Anterior cingulate cortex (tissue), 58 donors: ENCODE measurements at regions not wholly inside any gene's neighbourhood (a gene's known extent, or its start where the extent isn't known, plus 50 kb on each side); places are given as distances from the start of the nearest gene placed in this dataset.
A peak's percentile ranks its signal among the peaks of the same experiment; 100 is the strongest.

Experiments used
- DNase-seq, 58 donors: peaks; one replicate each; lab custom pipeline; 2025; lab: John Stamatoyannopoulos, UW

DNA sequence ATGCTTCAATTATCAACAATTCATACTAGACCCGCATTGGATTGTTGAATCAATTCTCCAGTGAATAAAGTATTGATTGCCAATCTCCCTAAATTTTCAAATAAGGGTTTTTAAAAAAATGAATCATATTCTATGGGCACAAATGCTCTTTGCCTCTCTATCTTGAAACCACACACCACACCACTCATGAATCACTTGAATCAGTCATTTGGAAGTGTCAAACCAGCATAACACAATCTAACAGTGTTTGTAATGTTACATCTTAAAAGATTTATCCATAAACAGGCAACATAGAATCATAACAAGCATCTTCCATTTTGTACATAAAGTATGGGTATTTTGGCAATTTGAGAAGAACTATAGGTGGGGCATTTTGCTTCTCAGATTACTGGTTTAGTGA lies 219.5 kb upstream of the MIR17HG start:
- DNase-seq: no peak

DNA sequence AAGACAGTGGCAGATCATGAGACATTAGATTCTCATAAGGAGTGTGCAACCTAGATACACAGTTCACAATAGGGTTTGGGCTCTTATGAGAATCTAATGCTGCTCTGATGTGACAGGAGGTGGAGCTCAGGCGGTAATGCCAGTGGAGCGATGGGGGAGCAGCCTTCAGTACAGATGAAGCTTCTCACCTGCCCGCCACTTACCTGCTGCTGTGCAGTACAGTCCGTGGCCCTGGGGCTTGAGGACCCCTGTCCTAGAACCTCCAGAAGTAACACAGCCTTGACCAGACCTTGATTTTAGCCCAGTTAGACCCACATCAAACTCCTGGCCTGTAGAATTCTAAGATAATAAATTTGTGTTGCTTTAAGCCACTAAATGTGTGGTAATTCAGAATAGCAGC lies 215.1 kb upstream of the MIR17HG start:
- DNase-seq: no peak

GRCh38 chr13:91132786-91133185 lies 214.7 kb upstream of the MIR17HG start:
- DNase-seq: no peak

GRCh38 chr13:91133941-91134802 lies 213.3 kb upstream of the MIR17HG start:
- peak in 31 of 58 donors; percentile 1 to 46 (median 15) for DNase-seq

- DNase-seq: no peak
Observed at GRCh38 chr13:91134803-91135184, 212.7 kb upstream of the MIR17HG start.

DNA sequence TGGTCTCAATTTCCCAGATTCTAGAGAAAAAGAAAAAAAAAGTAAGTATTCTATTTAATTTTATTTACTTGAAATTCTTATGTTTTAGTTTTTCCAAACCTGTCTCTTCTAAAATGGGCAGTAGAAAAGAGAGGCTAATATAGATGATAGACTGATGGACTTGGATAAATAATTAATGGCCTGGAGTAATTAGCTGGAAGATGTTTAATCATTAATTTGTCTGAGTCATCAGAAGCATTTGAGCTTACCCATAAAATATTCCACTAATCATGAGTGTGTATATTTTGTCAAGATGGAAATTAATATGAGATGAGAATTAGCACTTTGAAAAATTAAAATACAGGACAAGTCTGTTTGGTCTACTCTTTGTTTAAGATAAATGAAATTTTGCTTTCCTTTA lies 212.1 kb upstream of the MIR17HG start:
- DNase-seq: no peak

GRCh38 chr13:91135968-91136367 lies 211.5 kb upstream of the MIR17HG start:
- no peak for DNase-seq

DNA sequence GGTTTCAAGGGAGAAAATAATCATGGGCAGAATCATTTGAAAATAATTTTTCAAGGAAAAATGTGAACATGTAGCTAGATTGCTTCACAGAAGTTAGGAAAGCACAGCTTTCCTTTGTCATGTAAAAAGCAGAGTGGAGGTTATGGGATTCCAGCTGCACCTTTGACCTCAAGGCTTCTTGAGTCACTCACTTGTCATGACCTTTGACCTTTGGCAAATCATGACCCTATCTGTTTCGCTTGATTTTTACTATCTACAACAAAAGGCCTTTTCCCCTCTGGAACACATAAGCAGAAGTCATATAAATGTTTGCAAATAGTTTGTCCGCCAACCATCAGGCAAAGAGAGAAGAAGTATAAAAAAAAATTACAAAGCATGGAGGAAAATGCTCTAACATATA lies 210.7 kb upstream of the MIR17HG start:
- DNase-seq: no peak

DNA sequence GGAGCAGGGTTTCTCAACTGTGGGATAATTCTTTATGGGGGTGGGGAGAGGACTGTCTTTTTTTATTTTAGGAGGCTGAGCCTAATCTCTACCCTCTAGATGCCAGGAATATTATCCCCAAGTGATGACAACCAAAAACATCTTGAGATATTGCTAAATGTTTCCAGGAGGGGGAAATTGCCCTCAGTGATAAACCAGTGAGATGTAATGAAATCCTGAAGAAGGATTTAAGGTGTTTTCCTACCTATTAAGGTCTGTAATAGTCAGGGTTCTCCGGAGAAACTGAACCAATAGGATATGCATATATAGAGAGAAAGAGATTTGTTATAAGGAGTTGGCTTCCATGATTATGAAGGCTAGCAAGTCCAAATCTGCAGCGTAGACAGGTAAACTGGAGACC lies 208.3 kb upstream of the MIR17HG start:
- DNase-seq: no peak

DNA sequence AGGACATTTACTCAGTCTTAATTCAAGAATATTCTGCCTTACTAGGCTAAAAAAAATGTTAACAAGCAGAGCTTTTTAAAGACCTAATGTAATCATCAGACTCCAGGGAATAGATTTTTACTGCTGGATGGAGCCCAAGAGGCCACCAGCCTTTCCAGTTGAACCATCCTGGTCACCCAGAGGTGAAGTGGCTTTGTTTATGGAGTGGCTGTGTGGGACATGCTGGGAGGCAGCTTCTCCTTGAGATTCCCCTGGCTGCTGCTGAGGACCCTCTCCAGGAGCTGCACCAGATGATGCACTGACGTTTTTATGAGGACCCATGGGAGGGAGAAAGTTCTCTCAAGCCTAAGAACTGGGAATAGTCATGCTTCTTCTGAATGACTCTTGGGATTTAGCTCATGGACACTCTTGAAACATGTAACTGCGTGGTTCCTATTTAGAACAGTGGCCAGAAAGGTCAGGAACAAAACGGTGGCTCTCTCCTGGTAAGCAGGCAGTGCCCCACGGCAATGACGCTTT lies 205.9 kb upstream of the MIR17HG start:
- no peak for DNase-seq

DNA sequence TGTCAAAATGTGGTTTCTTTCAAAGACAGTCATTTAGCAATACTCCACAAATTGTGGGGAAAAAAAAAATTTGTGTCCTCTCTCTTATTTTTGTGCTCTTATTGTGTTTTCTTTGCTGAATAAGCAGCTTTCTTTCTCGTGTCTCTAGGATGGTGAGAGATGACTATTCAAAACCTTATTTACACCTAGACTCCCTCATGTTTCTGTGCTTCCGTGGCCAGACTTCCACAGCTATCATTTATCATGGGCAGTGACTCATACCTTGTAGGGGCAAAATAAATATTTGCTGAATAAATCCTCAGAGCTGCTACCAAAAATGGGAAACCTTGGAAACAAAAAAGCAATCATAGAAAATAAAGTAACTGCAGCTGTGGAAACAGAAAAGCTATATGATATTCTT lies 204.9 kb upstream of the MIR17HG start:
- DNase-seq: no peak

DNA sequence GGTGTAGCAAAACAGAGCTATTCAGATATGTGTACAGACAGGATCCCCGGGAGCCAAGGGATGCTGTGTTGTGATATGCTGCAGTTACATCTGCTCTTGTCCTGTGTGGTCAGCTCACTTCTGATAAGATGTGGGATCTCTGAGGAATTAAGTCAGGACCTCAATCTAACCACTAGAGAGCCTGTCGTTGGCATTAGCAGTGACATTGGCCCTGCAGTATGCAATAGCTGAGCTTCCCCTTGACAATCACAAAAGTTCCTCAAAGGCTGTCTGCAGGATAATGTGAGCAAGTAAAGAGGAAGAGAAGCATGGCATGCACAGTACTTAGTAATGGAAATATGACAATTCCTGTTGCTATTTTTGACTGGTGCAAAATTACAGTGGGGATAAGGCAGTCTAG lies 203.4 kb upstream of the MIR17HG start:
- DNase-seq: no peak

DNA sequence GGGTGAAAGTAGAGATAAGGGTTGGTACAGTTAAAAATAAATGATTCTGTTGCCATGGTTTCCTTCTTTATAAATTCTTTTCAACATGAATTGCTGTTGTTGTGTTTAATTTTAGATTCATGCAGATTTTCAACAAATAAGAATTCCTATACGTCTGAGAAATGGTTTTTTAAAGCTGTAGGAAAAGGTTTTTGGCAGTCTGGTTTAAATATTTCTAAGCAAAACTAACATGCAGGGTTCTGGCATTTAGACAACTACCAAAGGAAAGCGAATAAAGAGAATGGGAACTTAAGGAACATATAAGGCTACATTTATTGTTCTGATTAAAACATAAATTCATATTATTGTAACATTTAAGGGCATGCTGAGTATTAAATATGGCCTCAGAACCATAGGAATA lies 203.0 kb upstream of the MIR17HG start:
- no peak for DNase-seq

DNA sequence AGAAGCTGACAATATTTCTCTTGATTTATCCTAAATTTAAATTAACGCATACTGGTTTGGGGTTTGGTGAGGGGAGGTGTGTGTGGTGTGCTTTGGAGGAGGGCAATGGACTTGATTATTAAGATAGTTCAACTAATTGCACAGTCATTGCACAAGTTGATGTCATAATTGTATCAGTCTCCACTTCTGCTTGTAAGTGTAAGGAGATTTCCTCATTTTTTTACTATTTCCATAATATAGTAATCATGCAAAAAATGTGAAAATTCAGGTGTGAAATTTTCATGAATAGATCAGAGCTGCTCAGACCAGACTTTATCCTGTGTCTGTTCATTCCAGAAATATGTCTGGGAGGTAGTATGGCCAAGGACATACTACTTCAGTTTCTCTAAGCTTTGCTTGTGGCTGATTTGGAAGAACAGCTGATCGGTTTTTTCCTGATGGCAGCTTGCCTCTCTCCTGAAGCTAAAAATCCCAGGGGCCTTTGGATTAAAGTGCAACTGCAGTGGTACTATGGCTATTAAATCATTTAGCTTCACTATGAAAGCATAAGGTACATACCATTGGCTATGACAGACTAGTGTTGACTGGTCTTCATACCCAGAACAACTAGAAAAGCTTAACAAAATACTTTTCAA lies 201.8 kb upstream of the MIR17HG start:
- no peak for DNase-seq

DNA sequence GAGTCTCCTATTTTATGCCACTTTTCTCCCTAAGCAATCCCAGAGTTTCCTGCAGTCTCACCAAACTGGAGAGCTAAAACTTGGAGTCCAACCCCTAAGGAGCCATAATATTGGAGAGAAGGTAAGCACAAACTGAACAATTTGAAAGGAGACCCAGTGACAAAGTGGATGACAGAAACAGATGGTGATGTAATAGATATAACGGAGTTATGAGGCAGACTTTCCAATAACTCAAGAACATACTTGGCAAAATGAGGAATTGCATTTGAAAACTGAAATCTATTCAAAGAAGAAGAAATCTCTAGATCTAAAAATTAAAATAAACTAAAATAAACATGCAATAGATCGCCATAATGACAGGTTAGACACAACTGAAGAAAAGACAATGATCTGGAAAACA lies 200.9 kb upstream of the MIR17HG start:
- DNase-seq: no peak

DNA sequence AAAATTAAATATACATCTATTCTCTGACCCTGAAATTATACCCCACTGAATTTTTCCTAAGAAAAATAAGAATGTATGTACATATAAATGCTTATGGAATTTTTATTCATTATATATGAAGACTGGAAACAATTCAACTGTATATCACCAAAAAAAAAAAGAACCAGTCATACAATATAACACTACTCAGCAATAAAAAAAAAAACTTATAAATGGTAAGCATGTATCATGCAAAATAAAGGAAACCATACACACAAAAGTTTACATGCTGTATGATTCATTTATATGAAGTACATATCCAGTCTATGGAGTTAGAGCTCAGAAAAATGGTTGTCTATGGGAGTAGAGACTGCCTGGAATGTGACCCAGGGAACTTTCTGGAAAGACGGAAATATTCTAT lies 199.4 kb upstream of the MIR17HG start:
- DNase-seq: no peak

- no peak for DNase-seq
Observed at GRCh38 chr13:91151921-91152320, 195.6 kb upstream of the MIR17HG start.

GRCh38 chr13:91153372-91153771 lies 194.1 kb upstream of the MIR17HG start:
- DNase-seq: no peak

GRCh38 chr13:91154558-91155353 lies 192.7 kb upstream of the MIR17HG start:
- no peak for DNase-seq

GRCh38 chr13:91155512-91156114 lies 191.9 kb upstream of the MIR17HG start:
- DNase-seq: no peak
